Medulla oblongata (tissue), 1 donor: ENCODE measurements at regions not wholly inside any gene's neighbourhood (a gene's known extent, or its start where the extent isn't known, plus 50 kb on each side); places are given as distances from the start of the nearest gene placed in this dataset.
"Not testable (repeated sequence)": the region's sequence is repeated elsewhere in the genome, so short reads cannot be mapped to it uniquely, and the experiment has no call there.

Source experiments
- DNase-seq: peaks from one replicate; pipeline ENCODE4 v3.0.0-alpha.2; 2015; ENCODE audit errors: extremely low spot score

GRCh38 chr3:94412936-94413335 is 350.1 kb downstream of the NSUN3 start:
- DNase-seq = not testable (repeated sequence)

GRCh38 chr3:94413336-94414108 is 350.7 kb downstream of the NSUN3 start:
- no peak for DNase-seq

DNA sequence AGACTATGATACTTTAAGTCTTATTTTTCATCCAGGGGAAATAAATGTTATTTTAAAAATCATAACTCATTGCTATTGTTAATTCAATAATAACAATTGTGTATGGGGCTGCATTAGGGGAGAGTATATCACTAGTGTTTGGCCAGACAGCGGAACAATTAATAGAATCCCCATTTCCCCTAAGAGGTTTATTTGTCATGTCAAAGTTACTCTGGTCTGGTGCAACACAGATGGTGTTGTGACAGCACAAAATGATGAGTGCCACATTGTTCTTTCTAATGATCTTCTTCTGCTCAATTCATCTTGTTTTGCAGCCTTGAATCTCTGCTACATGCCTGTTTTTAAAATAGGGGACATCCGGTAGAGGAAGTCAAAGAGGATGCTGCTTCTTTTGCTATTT is 351.6 kb downstream of the NSUN3 start:
- DNase-seq = no peak

DNA sequence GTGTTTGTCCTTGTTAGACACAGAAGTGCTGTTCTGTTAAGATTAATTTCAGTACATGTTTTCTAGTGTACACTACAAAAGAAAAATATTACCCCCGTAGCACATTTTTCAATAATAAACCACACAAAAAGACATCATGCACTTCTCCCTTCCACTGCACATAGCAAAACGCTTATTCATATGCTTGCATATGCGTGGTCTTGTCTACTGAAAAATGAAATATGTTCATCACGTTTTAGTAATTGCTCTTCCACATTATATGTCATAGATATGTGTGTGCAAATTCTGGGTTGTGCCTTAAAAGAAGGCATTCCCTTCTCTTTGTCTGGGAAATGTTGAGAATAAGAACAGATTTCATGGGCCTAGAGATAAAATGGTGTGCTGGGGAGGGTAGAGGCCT is 353.9 kb downstream of the NSUN3 start:
- no peak for DNase-seq

- no peak for DNase-seq
Measured at GRCh38 chr3:94417963-94418455, 355.1 kb downstream of the NSUN3 start.

DNA sequence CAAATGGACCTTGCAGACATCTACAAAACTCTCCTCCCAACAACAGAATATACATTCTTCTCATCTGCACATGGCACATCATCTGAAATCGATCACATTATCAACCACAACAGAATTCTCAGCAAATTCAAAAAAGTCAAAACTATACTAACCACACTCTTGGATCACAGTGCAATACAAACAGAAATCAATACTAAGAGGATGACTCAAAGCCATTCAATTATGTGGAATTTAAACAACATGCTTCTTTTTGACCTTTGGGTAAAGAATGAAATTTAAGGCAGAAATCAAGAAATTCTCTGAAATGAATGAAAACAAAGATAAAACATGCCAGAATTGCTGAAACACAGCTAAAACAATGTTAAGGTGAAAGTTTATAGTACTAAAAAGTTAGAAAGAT is 358.1 kb downstream of the NSUN3 start:
- DNase-seq = no peak

DNA sequence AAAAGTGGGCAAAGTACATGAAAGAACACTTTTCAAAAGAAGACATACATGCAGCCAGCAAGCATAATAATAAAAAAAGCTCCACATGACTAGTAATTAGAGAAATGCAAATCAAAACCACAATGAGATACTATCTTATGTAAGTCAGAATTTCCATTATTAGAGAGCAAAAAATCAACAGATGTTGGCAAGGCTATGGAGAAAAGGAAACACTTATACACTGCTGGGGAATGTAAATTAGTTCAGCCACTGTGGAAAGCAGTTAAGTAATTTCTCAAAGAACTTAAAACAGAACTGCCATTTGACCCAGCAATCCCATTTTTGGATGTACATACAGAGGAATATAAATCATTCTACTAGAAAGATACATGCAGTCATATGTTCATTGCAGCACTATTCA is 360.7 kb downstream of the NSUN3 start:
- DNase-seq = no peak

- DNase-seq = no peak
Measured at GRCh38 chr3:94429517-94429916, 366.7 kb downstream of the NSUN3 start.

- DNase-seq = no peak
Measured at GRCh38 chr3:94431876-94432570, 369.2 kb downstream of the NSUN3 start.

GRCh38 chr3:94433811-94434210 is 370.9 kb downstream of the NSUN3 start:
- no peak for DNase-seq

- no peak for DNase-seq
Measured at GRCh38 chr3:94440767-94441493, 378.1 kb downstream of the NSUN3 start.

DNA sequence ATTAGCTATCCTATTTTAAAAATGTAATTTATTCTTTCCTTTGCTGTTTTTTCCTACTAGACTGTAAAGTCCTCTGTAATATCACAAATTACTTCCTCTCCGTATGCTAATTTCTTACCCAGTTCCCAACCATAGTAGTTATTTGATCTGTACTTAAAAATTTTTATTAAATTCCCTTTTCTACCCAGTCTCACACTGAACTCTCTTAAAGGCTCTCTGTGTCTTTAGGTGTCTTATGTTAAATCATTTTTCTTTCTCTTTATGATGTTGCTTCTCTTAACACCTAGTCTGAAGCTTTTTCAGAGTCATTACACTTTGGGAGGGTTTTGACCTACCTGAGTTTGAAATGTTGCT is 378.6 kb downstream of the NSUN3 start:
- DNase-seq = no peak

GRCh38 chr3:94453864-94454263 is 391.0 kb downstream of the NSUN3 start:
- no peak for DNase-seq

DNA sequence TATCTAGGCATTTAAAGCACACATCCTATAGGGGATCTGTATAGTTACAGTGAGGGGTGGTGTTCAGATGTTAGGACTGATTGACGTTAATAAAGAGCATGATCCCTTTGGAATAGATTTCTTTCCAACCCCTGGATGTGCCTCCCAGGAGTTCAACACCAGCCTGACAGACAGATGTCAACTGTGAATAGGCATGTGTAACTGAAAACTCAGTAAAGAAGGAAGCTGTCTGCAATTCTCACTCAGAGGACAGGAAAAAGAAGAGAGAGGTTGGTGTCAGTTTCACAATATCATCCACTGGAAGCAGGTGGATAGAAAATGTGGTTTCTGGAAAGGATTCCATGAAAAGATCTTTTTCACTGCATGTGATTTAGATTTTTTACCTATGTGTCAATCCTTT is 396.3 kb downstream of the NSUN3 start:
- no peak for DNase-seq

DNA sequence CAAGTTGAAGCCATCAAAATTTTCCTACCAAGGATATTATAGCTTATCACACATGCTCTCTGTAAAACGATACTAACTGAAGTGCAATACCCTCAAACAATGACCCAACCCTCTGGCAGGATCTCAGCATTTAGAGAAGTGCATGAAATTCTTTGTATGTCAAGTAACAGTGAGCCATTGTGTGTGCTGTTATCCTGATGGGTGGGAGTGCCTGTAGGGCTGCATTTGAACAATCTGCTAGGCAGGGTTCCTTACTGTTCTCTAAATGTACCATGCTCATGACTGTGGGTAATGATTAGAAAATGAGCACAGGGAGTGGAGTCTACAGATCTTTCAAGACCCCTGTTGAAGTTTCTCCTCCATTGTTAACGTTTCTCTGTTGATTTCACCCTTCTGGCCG is 398.1 kb downstream of the NSUN3 start:
- peak; percentile 21 for DNase-seq

- DNase-seq = no peak
Measured at GRCh38 chr3:94462931-94463330, 400.1 kb downstream of the NSUN3 start.

DNA sequence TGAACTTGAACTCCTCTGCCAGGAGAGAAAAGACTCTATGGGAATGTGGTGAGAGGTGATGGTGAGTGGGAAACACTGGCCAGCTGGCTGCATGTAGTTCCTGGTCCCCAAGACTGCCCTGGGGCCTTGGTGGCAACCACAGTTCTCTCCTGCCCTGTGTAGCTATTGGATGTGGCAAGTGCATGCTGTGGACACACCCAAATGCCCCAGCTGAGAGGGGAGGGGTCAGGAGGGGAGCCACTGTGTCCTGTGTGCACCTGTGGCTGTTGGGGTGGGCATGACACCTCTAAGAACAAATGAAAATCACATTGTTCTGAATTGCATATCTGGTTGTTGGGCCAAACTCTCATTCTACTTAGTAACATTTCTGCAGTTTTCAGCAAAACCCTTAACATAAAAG is 409.6 kb downstream of the NSUN3 start:
- DNase-seq = no peak

- no peak for DNase-seq
Measured at GRCh38 chr3:94481226-94481898, 418.5 kb downstream of the NSUN3 start.

- no peak for DNase-seq
Measured at GRCh38 chr3:94482686-94483085, 419.8 kb downstream of the NSUN3 start.

GRCh38 chr3:94483403-94483802 is 420.5 kb downstream of the NSUN3 start:
- no peak for DNase-seq

- DNase-seq = no peak
Measured at GRCh38 chr3:94494992-94495391, 432.1 kb downstream of the NSUN3 start.

- no peak for DNase-seq
Measured at GRCh38 chr3:94500146-94500545, 437.3 kb downstream of the NSUN3 start.
